HepG2 (cell line): ENCODE measurements at regions not wholly inside any gene's neighbourhood (a gene's known extent, or its start where the extent isn't known, plus 50 kb on each side); places are given as distances from the start of the nearest gene placed in this dataset.

Experiments used
- ATF3 ChIP-seq: sonication (generic); formaldehyde crosslinking; IDR thresholded peaks from 2 replicates; pipeline ENCODE4 v1.4.0; 2020; ENCODE audit warnings: missing genetic modification reagents
- CHD4 ChIP-seq: fragments of 200-600 bp; sonication (generic); IDR thresholded peaks from 2 replicates; pipeline ENCODE4 v1.7.0; 2017; ENCODE audit warnings: mild to moderate bottlenecking, low read length, borderline replicate concordance
- CREB1 ChIP-seq, 2 experiments: fragments of 450-650 bp in 1 of 2; IDR thresholded peaks; 2 replicates each; pipeline ENCODE4 v1.6.1; 2016 to 2017; ENCODE audit warnings: control low read depth in 1 of 2, mild to moderate bottlenecking in 1 of 2, missing compliant biosample characterization in 1 of 2, missing genetic modification characterization in 1 of 2
- CTCF ChIP-seq: sonication (generic); formaldehyde crosslinking; IDR thresholded peaks from 2 replicates; pipeline ENCODE4 v1.5.0; 2020; ENCODE audit warnings: mild to moderate bottlenecking, missing genetic modification reagents, moderate library complexity
- GABPA ChIP-seq, 2 experiments: IDR thresholded peaks; 2 replicates each; pipeline ENCODE4 v1.6.1; 2011 to 2016; ENCODE audit warnings: low read depth in 2 of 2, low read length in 1 of 2, missing biosample characterization in 1 of 2, missing genetic modification characterization in 1 of 2
- THRA ChIP-seq: sonication (generic); formaldehyde crosslinking; IDR thresholded peaks from 2 replicates; pipeline ENCODE4 v1.4.0; 2020; ENCODE audit warnings: missing genetic modification reagents, borderline replicate concordance
- YEATS4 ChIP-seq: sonication (generic); formaldehyde crosslinking; IDR thresholded peaks from 2 replicates; pipeline ENCODE4 v1.4.0; 2020; ENCODE audit warnings: missing genetic modification reagents, borderline replicate concordance
- ZNF274 ChIP-seq: sonication (generic); formaldehyde crosslinking; IDR thresholded peaks from 2 replicates; pipeline ENCODE4 v1.5.1; 2020; ENCODE audit warnings: mild to moderate bottlenecking, missing genetic modification reagents

- TF ChIP-seq CHD4 = no peak
- no peak for TF ChIP-seq ATF3
- TF ChIP-seq CREB1 (IDR thresholded peaks at IDR 0.05) = no peak
- no peak for TF ChIP-seq CREB1 (CRISPR knock-in tag; IDR thresholded peaks at IDR 0.05)
- no peak for TF ChIP-seq ZNF274 (CRISPR knock-in tag)
- TF ChIP-seq THRA (CRISPR knock-in tag) = no peak
- TF ChIP-seq YEATS4 (CRISPR knock-in tag) = no peak
- TF ChIP-seq GABPA (IDR thresholded peaks at IDR 0.05; ENCODE audit: low read depth, low read length) = no peak
- no peak for TF ChIP-seq GABPA (CRISPR knock-in tag; IDR thresholded peaks at IDR 0.05; ENCODE audit: low read depth)
- TF ChIP-seq CTCF (CRISPR knock-in tag) = no peak
Measured at GRCh38 chr7:12803542-12803941, 116.1 kb downstream of the ARL4A start.
